DMS114 treated with DMSO at 0.1 percent for 48 hours (cell line): ENCODE measurements at regions not wholly inside any gene's neighbourhood (a gene's known extent, or its start where the extent isn't known, plus 50 kb on each side); places are given as distances from the start of the nearest gene placed in this dataset.

Experiments used
- DNase-seq: peaks from one replicate; lab custom pipeline; 2025; ENCODE audit not compliant: unreplicated experiment; lab: John Stamatoyannopoulos, UW

- DNase-seq: no peak
Observed at GRCh38 chr6:43985329-43985728, 141.9 kb downstream of the MRPL14 start.

- no peak for DNase-seq
Observed at GRCh38 chr6:43984442-43985321, 142.6 kb downstream of the MRPL14 start.

GRCh38 chr6:43983632-43984031 is 143.6 kb downstream of the MRPL14 start:
- no peak for DNase-seq

- DNase-seq: no peak
Observed at GRCh38 chr6:43983191-43983590, 144.1 kb downstream of the MRPL14 start.

GRCh38 chr6:43982084-43982625 is 145.1 kb downstream of the MRPL14 start:
- DNase-seq: no peak

GRCh38 chr6:43981363-43981990 is 145.8 kb downstream of the MRPL14 start:
- no peak for DNase-seq

GRCh38 chr6:43980004-43980795 is 147.1 kb downstream of the MRPL14 start:
- no peak for DNase-seq

- DNase-seq: no peak
Observed at GRCh38 chr6:43979525-43979924, 147.7 kb downstream of the MRPL14 start.

- no peak for DNase-seq
Observed at GRCh38 chr6:43978473-43979346, 148.5 kb downstream of the MRPL14 start.

GRCh38 chr6:43977404-43978111 is 149.7 kb downstream of the MRPL14 start:
- DNase-seq: no peak

GRCh38 chr6:43976706-43977403 is 150.4 kb downstream of the MRPL14 start:
- DNase-seq: no peak

- DNase-seq: no peak
Observed at GRCh38 chr6:43974643-43975230, 152.5 kb downstream of the MRPL14 start.

- no peak for DNase-seq
Observed at GRCh38 chr6:43973357-43973756, 153.9 kb downstream of the MRPL14 start.

- DNase-seq: no peak
Observed at GRCh38 chr6:43972913-43973300, 154.3 kb downstream of the MRPL14 start.

- no peak for DNase-seq
Observed at GRCh38 chr6:43972179-43972912, 154.9 kb downstream of the MRPL14 start.

- DNase-seq: no peak
Observed at GRCh38 chr6:43971776-43972126, 155.5 kb downstream of the MRPL14 start.

GRCh38 chr6:43970913-43971775 is 156.1 kb downstream of the MRPL14 start:
- no peak for DNase-seq
